HEK293T (cell line): ENCODE measurements at regions not wholly inside any gene's neighbourhood (a gene's known extent, or its start where the extent isn't known, plus 50 kb on each side); places are given as distances from the start of the nearest gene placed in this dataset.

Experiments
- CTCF ChIA-PET: fragments of 350-600 bp; formaldehyde crosslinking; extraction: SDS; loops from one replicate; lab custom pipeline; 2021; ENCODE audit warnings: antibody characterized with exemption, inconsistent platforms; lab: Yijun Ruan, JAX
- POLR2A ChIA-PET: fragments of 350-600 bp; formaldehyde crosslinking; extraction: SDS; loops from one replicate; lab custom pipeline; 2020; ENCODE audit warnings: antibody characterized with exemption, inconsistent platforms; lab: Yijun Ruan, JAX
- DNase-seq: peaks from one replicate; pipeline ENCODE4 v3.0.0; 2012; ENCODE audit warnings: mixed read lengths; ENCODE audit errors: extremely low spot score
- ARNT ChIP-seq: fragments of 450-650 bp; IDR thresholded peaks from 2 replicates; pipeline ENCODE4 v1.6.1; 2017; ENCODE audit warnings: mild to moderate bottlenecking
- BHLHE40 ChIP-seq: fragments of 450-650 bp; IDR thresholded peaks from 2 replicates; pipeline ENCODE4 v1.6.1; 2016; ENCODE audit warnings: mild to moderate bottlenecking, moderate library complexity, borderline replicate concordance
- CTBP1 ChIP-seq: fragments of 450-650 bp; IDR thresholded peaks from 2 replicates; pipeline ENCODE4 v1.6.1; 2016; ENCODE audit warnings: borderline replicate concordance
- ELF4 ChIP-seq: fragments of 450-650 bp; IDR thresholded peaks from 2 replicates; pipeline ENCODE4 v1.6.1; 2017; ENCODE audit warnings: antibody characterized with exemption
- FOXA1 ChIP-seq: fragments of 450-650 bp; IDR thresholded peaks from 2 replicates; pipeline ENCODE4 v1.6.1; 2016; ENCODE audit warnings: mild to moderate bottlenecking
- FOXK2 ChIP-seq: fragments of 450-650 bp; IDR thresholded peaks from 2 replicates; pipeline ENCODE4 v1.6.1; 2016; ENCODE audit warnings: mild to moderate bottlenecking
- FOXM1 ChIP-seq: fragments of 450-650 bp; IDR thresholded peaks from 2 replicates; pipeline ENCODE4 v1.6.1; 2017; ENCODE audit warnings: mild to moderate bottlenecking, borderline replicate concordance
- HDGF ChIP-seq: fragments of 450-650 bp; IDR thresholded peaks from 2 replicates; pipeline ENCODE4 v1.6.1; 2017; ENCODE audit warnings: antibody characterized with exemption, borderline replicate concordance
- L3MBTL2 ChIP-seq: fragments of 450-650 bp; conservative IDR thresholded peaks from 2 replicates; pipeline ENCODE4 v1.6.1; 2016; ENCODE audit warnings: mild to moderate bottlenecking
- LEF1 ChIP-seq: fragments of 450-650 bp; IDR thresholded peaks from 2 replicates; pipeline ENCODE4 v1.6.1; 2017; ENCODE audit warnings: mild to moderate bottlenecking, borderline replicate concordance
- NFRKB ChIP-seq: fragments of 450-650 bp; IDR thresholded peaks from 2 replicates; pipeline ENCODE4 v1.6.1; 2016; ENCODE audit warnings: mild to moderate bottlenecking, moderate library complexity
- PKNOX1 ChIP-seq: fragments of 450-650 bp; IDR thresholded peaks from 2 replicates; pipeline ENCODE4 v1.6.1; 2016
- SP1 ChIP-seq: fragments of 450-650 bp; IDR thresholded peaks from 2 replicates; pipeline ENCODE4 v1.6.1; 2017
- SUZ12 ChIP-seq: fragments of 450-650 bp; IDR thresholded peaks from 2 replicates; pipeline ENCODE4 v1.6.1; 2016; ENCODE audit warnings: mild to moderate bottlenecking
- TARDBP ChIP-seq: fragments of 450-650 bp; IDR thresholded peaks from 2 replicates; pipeline ENCODE4 v1.6.1; 2016
- ZNF384 ChIP-seq: fragments of 450-650 bp; IDR thresholded peaks from 2 replicates; pipeline ENCODE4 v1.6.1; 2016

- TF ChIP-seq HDGF (no peak), PKNOX1 (no peak), ELF4 (no peak)
- CTCF ChIA-PET = no interaction called here
- POLR2A ChIA-PET = no interaction called here
- no peak for DNase-seq
Observed at GRCh38 chr6:98547634-98548033, 286.7 kb upstream of the POU3F2 start.

- TF ChIP-seq PKNOX1 (no peak), CTBP1 (no peak), LEF1 (no peak), HDGF (no peak), BHLHE40 (no peak), FOXA1 (no peak), L3MBTL2 (no peak), ARNT (no peak), ZNF384 (no peak), TARDBP (no peak), ELF4 (no peak), NFRKB (no peak)
- no peak for DNase-seq
- ChIA-PET POLR2A (no interaction called here), CTCF (no interaction called here)
Observed at GRCh38 chr6:98548301-98548700, 286.1 kb upstream of the POU3F2 start.

GRCh38 chr6:98560418-98560817 lies 274.0 kb upstream of the POU3F2 start:
- ChIA-PET CTCF (no interaction called here), POLR2A (no interaction called here)
- DNase-seq = no peak

GRCh38 chr6:98560841-98561240 lies 273.5 kb upstream of the POU3F2 start:
- TF ChIP-seq ZNF384 (no peak), FOXA1 (no peak), HDGF (no peak), LEF1 (no peak), BHLHE40 (no peak), ARNT (no peak), FOXM1 (no peak), CTBP1 (no peak), L3MBTL2 (no peak), ELF4 (no peak), SUZ12 (no peak), PKNOX1 (no peak), FOXK2 (no peak), SP1 (no peak), TARDBP (no peak), NFRKB (no peak)
- POLR2A ChIA-PET = no interaction called here
- CTCF ChIA-PET = interaction anchor here (0.6 kb wide), 1 partner anchor 424 kb away, joined by 4 read pairs; no protein-coding TSS in a partner anchor
- no peak for DNase-seq

More at GRCh38 chr6:98560418-98560817, 274.0 kb upstream of the POU3F2 start:
- no peak for TF ChIP-seq NFRKB
- no peak for TF ChIP-seq ARNT
- no peak for TF ChIP-seq SP1
- TF ChIP-seq FOXA1 = no peak
- TF ChIP-seq ELF4 = no peak

- ChIA-PET CTCF (no interaction called here), POLR2A (no interaction called here)
- no peak for TF ChIP-seq FOXM1
- TF ChIP-seq ARNT = no peak
- TF ChIP-seq FOXA1 = no peak
- TF ChIP-seq BHLHE40 = no peak
- TF ChIP-seq LEF1 = no peak
- no peak for TF ChIP-seq ZNF384
- TF ChIP-seq CTBP1 = no peak
- TF ChIP-seq SP1 = no peak
- no peak for TF ChIP-seq NFRKB
- no peak for TF ChIP-seq TARDBP
- no peak for TF ChIP-seq L3MBTL2
- no peak for TF ChIP-seq SUZ12
- TF ChIP-seq ELF4 = no peak
- TF ChIP-seq HDGF = no peak
- TF ChIP-seq FOXK2 = no peak
- TF ChIP-seq PKNOX1 = no peak
- DNase-seq = no peak
Observed at GRCh38 chr6:98566126-98566525, 268.2 kb upstream of the POU3F2 start.

GRCh38 chr6:98572579-98572978 lies 261.8 kb upstream of the POU3F2 start:
- CTCF ChIA-PET = no interaction called here
- POLR2A ChIA-PET = no interaction called here
- TF ChIP-seq LEF1 = no peak
- no peak for TF ChIP-seq ELF4
- no peak for TF ChIP-seq ZNF384
- no peak for TF ChIP-seq L3MBTL2
- TF ChIP-seq FOXM1 = no peak
- no peak for TF ChIP-seq FOXA1
- TF ChIP-seq CTBP1 = no peak
- no peak for TF ChIP-seq FOXK2
- no peak for TF ChIP-seq TARDBP
- TF ChIP-seq HDGF = no peak
- no peak for TF ChIP-seq SP1
- TF ChIP-seq BHLHE40 = no peak
- no peak for TF ChIP-seq PKNOX1
- no peak for TF ChIP-seq ARNT
- no peak for DNase-seq
